Occipital lobe (tissue), 1 donor: ENCODE measurements at regions not wholly inside any gene's neighbourhood (a gene's known extent, or its start where the extent isn't known, plus 50 kb on each side); places are given as distances from the start of the nearest gene placed in this dataset.
"Not testable (repeated sequence)": the region's sequence is repeated elsewhere in the genome, so short reads cannot be mapped to it uniquely, and the experiment has no call there.

Experiments used
- DNase-seq: peaks from one replicate; lab custom pipeline; 2025; lab: John Stamatoyannopoulos, UW

DNA sequence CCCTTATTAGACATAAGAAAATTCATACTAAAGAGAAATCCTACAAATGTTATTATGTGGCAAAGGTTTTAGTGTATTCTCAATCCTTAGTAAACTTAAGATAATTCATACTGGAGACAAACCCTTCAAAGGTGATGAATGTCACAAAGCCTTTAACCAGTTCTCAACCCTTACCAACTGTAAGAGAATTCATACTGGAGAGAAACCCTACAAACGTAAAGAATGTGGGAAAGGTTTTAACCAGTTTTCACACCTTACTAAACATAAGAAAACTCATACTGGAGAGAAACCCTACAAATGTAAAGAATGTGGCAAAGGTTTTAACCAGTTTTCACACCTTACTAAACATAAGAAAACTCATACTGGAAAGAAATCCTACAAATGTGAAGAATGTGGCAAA is 93.2 kb downstream of the ZNF680 start:
- no peak for DNase-seq

DNA sequence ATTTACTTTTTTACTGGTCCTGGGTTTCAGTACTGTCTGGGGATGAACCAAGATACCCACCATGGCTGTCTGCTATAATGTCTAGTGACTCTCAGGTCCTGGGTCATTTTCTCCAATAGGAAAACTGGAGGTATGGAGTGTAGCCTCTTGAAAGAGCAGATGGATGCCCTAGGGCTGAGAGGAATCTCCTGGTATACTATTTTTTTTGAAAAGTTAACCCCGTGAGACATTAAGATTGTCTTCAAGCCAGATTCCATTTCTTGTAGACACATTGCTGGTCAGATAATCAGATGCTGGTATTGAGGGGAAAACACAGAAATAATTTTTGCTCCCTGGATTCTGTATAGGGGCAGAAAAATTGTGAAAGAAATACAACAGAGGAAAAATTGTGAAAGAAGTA is 97.3 kb downstream of the ZNF680 start:
- no peak for DNase-seq

DNA sequence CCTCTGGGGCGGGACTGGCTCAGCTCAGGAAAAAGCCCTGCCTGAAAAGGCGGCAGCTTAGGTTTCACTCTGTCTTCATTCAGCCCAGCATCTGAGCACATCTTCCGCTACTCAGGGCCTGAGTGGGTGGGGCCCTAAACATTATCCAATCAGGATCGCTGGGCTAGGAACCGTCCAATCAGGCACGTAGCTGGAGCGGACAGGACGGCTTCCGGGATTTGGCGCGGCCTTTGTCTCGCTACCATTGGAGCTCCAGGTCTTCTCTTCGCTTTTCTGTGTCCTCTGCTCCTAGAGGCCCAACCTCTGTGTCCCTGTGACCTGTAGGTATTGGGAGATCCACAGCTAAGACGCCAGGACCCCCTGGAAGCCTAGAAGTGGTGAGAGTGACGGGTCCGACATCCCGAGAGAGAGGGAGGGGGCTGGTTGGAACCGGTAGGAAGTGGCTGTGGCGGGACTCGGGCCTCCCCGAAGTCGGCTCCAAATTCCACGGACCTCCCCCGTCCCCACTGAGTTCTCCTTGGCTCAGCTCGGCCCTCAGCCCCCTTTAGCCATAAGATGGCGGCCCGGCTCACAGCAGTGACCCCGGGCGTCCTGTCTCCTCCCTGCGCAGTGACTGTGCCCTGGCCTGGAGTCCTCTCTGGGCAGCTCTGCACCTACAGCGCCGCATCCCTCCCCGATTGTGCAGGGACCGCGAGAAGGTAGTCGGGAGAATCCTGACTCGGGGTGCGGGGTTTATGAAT is 99.1 kb downstream of the ZNF680 start:
- peak; percentile 77 for DNase-seq

DNA sequence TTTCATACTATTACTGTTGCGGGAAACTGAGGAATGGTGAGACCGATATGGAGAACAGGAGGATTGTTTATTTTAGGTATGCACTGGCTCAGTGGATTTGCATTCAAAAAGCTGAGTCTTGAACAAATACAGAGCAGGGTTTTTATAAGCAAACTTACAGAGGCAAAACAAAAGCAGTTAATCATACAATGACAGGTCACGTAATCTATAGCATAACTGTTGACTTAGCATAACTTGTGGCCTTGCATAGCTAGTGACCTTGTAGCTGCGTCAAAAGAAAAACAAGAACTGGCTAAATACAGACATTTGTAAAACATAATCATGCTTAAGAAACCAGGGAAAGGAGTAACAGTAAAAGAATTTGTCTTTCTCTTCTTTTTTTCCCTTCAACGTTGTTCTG is 103.0 kb downstream of the ZNF680 start:
- not testable (repeated sequence) for DNase-seq

- DNase-seq = no peak
Measured at GRCh38 chr7:64433590-64433989, 119.8 kb downstream of the ZNF736 start.

DNA sequence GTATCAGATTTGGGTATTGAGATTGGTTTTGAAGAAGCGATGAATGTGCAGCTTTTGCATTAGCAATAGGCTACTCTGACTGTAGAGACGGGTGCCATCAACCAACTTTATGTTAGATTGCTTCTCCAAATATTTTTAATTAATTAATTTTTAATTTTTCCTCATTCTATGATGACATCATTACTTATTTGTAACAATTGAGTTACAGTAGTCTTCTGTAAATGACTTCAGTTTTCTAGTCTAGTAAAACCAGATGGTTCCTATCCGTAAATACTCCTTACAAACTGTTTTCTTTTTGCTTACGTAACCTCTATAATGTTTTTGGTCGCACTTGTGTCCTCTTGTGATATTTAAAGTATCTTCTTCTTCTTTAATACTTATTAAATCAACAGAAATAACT is 118.1 kb downstream of the ZNF736 start:
- no peak for DNase-seq

GRCh38 chr7:64429232-64429631 is 115.5 kb downstream of the ZNF736 start:
- no peak for DNase-seq

DNA sequence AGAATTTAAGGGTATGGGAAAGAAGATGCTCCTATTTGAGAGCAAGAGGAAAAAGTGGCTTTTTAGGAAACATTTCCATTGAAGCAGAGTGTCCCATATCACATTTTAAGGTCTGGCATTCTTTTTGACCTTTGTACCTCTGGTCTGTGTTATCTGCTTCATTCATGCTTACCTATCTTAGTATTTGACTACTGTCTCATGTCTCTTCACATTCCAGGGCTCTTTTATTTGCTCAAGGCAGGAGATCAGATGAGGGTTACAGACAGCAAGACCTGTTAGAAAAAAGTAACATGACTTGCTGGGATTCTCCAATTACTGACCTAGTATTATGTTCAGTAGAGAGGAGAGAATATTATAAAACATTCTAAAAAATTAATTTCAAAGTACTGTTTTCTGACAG is 111.7 kb downstream of the ZNF736 start:
- not testable (repeated sequence) for DNase-seq

- DNase-seq = no peak
Measured at GRCh38 chr7:64407148-64407547, 93.4 kb downstream of the ZNF736 start.
